A673 (cell line): ENCODE measurements at regions not wholly inside any gene's neighbourhood (a gene's known extent, or its start where the extent isn't known, plus 50 kb on each side); places are given as distances from the start of the nearest gene placed in this dataset.

Experiments used
- BruUV-seq: library from RNA; stranded (reverse); fragments of 400-500 nt; replicated peaks from 2 replicates; lab custom pipeline; 2021; lab: Mats Ljungman, UMichigan
- CTCF ChIA-PET: fragments of 300-600 bp; sonication (Branson Sonifier 250); formaldehyde crosslinking; loops from one replicate; lab custom pipeline; 2022; ENCODE audit warnings: antibody characterized with exemption; lab: Charles Lee
- POLR2A ChIA-PET: fragments of 300-600 bp; sonication (Branson Sonifier 250); formaldehyde crosslinking; loops from one replicate; lab custom pipeline; 2022; ENCODE audit warnings: antibody characterized with exemption; ENCODE audit not compliant: low non-redundant PET; lab: Charles Lee
- DNase-seq: peaks from one replicate; pipeline ENCODE4 v3.0.0-alpha.2; 2015; ENCODE audit warnings: low spot score
- H3K27ac ChIP-seq: fragments of 200-600 bp; sonication (generic); 2 replicates; pipeline ENCODE4 v1.5.1; 2016; ENCODE audit warnings: mixed run types, low read depth, mild to moderate bottlenecking, mixed read lengths, antibody characterized with exemption, low read length; ENCODE audit not compliant: poor library complexity, severe bottlenecking
- H3K27me3 ChIP-seq: fragments of 200-600 bp; sonication (generic); replicated peaks from 2 replicates; pipeline ENCODE4 v1.6.1; 2017; ENCODE audit warnings: mixed run types, low read depth, mild to moderate bottlenecking, mixed read lengths, antibody characterized with exemption, low read length; ENCODE audit not compliant: insufficient read depth, poor library complexity
- H3K36me3 ChIP-seq: fragments of 200-600 bp; sonication (generic); 2 replicates; pipeline ENCODE4 v1.6.1; 2016; ENCODE audit warnings: mixed run types, mild to moderate bottlenecking, mixed read lengths, antibody characterized with exemption, low read length; ENCODE audit not compliant: insufficient read depth, poor library complexity, severe bottlenecking
- H3K4me1 ChIP-seq: fragments of 200-600 bp; sonication (generic); 2 replicates; pipeline ENCODE4 v1.6.1; 2017; ENCODE audit warnings: mixed run types, mild to moderate bottlenecking, mixed read lengths, antibody characterized with exemption, low read length; ENCODE audit not compliant: insufficient read depth, poor library complexity, severe bottlenecking
- H3K4me3 ChIP-seq: fragments of 200-600 bp; sonication (generic); 2 replicates; pipeline ENCODE4 v1.5.1; 2016; ENCODE audit warnings: low read depth, mixed run types, mild to moderate bottlenecking, mixed read lengths, low read length; ENCODE audit not compliant: poor library complexity, severe bottlenecking
- H3K9me3 ChIP-seq: fragments of 200-600 bp; sonication (generic); 2 replicates; pipeline ENCODE4 v1.6.1; 2016; ENCODE audit warnings: mixed run types, low read depth, mild to moderate bottlenecking, mixed read lengths, antibody characterized with exemption, low read length; ENCODE audit not compliant: poor library complexity, severe bottlenecking
- CTCF ChIP-seq: fragments of 300-800, 200-600 bp; sonication (generic); conservative IDR thresholded peaks from 2 replicates; pipeline ENCODE4 v1.5.1; 2017; ENCODE audit warnings: low read depth, mild to moderate bottlenecking, antibody characterized with exemption, low read length, moderate library complexity, mixed read lengths
- EZH2 ChIP-seq: fragments of 200-600 bp; sonication (generic); IDR thresholded peaks from 2 replicates; pipeline ENCODE4 v1.6.1; 2017; ENCODE audit warnings: borderline replicate concordance, low read depth, mild to moderate bottlenecking, mixed read lengths, antibody characterized with exemption, low read length; ENCODE audit not compliant: poor library complexity, severe bottlenecking
- intact Hi-C: fragments of 100-400 bp; cut with micrococcal nuclease; formaldehyde crosslinking; loops from one replicate; pipeline ENCODE4 v1.10.0; 2022; ENCODE audit not compliant: unreplicated experiment

- ChIA-PET POLR2A (no interaction called here), CTCF (no interaction called here)
- no peak for TF ChIP-seq CTCF
- TF ChIP-seq EZH2: no peak
- H3K27ac ChIP-seq: no peak overlapping the region
- no peaks in the 10 kb centered on the region for H3K9me3 ChIP-seq
- intact Hi-C loops: no loop called here
- no peaks in the 10 kb centered on the region for H3K27me3 ChIP-seq
- no peaks in the 10 kb centered on the region for H3K36me3 ChIP-seq
- no TSS peak for BruUV-seq
- H3K4me3 ChIP-seq: no peak overlapping the region
- DNase-seq: no peak
- no peaks in the 10 kb centered on the region for H3K4me1 ChIP-seq
These were observed 161.4 kb downstream of the WNT7A start for GRCh38 chr3:13718436-13718835.

GRCh38 chr3:13718000-13718399 is 161.9 kb downstream of the WNT7A start:
- Histone ChIP-seq H3K27me3 (no peaks in the 10 kb centered on the region), H3K27ac (no peak overlapping the region), H3K9me3 (no peaks in the 10 kb centered on the region), H3K36me3 (no peaks in the 10 kb centered on the region), H3K4me3 (no peak overlapping the region), H3K4me1 (no peaks in the 10 kb centered on the region)
- ChIA-PET CTCF (no interaction called here), POLR2A (no interaction called here)
- intact Hi-C loops: no loop called here
- no peak for DNase-seq
- BruUV-seq: no TSS peak
- TF ChIP-seq CTCF: no peak
- no peak for TF ChIP-seq EZH2

GRCh38 chr3:13717222-13717895 is 162.5 kb downstream of the WNT7A start:
- POLR2A ChIA-PET: no interaction called here
- intact Hi-C loops: no loop called here
- H3K27me3 ChIP-seq: no peaks in the 10 kb centered on the region
- BruUV-seq: no TSS peak
- H3K9me3 ChIP-seq: no peaks in the 10 kb centered on the region
- H3K27ac ChIP-seq: no peak overlapping the region
- no peak overlapping the region for H3K4me3 ChIP-seq
- no peak for DNase-seq
- no peaks in the 10 kb centered on the region for H3K36me3 ChIP-seq
- CTCF ChIA-PET: no interaction called here
- TF ChIP-seq CTCF: no peak
- no peak for TF ChIP-seq EZH2
- H3K4me1 ChIP-seq: no peaks in the 10 kb centered on the region
